ENCODE measurements at regions not wholly inside any gene's neighbourhood (a gene's known extent, or its start where the extent isn't known, plus 50 kb on each side); places are given as distances from the start of the nearest gene placed in this dataset.

GRCh38 chr10:78556705-78557432, 511.9 kb upstream of the ZMIZ1 start:
- Histone ChIP-seq H3K27me3 (no peaks in the 10 kb centered on the region), H3K4me3 (no peak overlapping the region), H3K4me1 (peaks cover 0 to 28% (median 12%) of the 10 kb centered on the region in 4 donors), H3K27ac (no peak overlapping the region), H3K36me3 (no peaks in the 10 kb centered on the region), H3K9me3 (no peaks in the 10 kb centered on the region)
- 90 to 94% methylated on average over 2 of the region's 2 CpGs for WGBS, 2 donors
- no peak for TF ChIP-seq CTCF (IDR thresholded peaks at IDR 0.05)
- no peak for TF ChIP-seq EP300 (IDR thresholded peaks at IDR 0.05)
- TF ChIP-seq POLR2A (IDR thresholded peaks at IDR 0.05): no peak
- DNase-seq (ENCODE audit: low spot score in 2 of 2): no peak

- Histone ChIP-seq H3K9me3 (no peaks in the 10 kb centered on the region), H3K27me3 (no peaks in the 10 kb centered on the region), H3K4me3 (no peak overlapping the region), H3K27ac (no peak overlapping the region), H3K36me3 (no peaks in the 10 kb centered on the region), H3K4me1 (peaks cover 0 to 22% (median 6%) of the 10 kb centered on the region in 4 donors)
- TF ChIP-seq CTCF (IDR thresholded peaks at IDR 0.05) (no peak), POLR2A (IDR thresholded peaks at IDR 0.05) (no peak), EP300 (IDR thresholded peaks at IDR 0.05) (no peak)
- WGBS, 2 donors: 80 to 87% methylated on average over 2 of the region's 2 CpGs
- DNase-seq (ENCODE audit: low spot score in 2 of 2): no peak
These were observed 511.3 kb upstream of the ZMIZ1 start for GRCh38 chr10:78557433-78557925.

GRCh38 chr10:78559661-78560340, 509.0 kb upstream of the ZMIZ1 start:
- 70 to 83% methylated on average over 9 to 10 of the region's 10 CpGs for WGBS, 2 donors

GRCh38 chr10:78560341-78560688, 508.5 kb upstream of the ZMIZ1 start:
- 74 to 78% methylated on average over 4 of the region's 4 CpGs for WGBS, 2 donors
- Histone ChIP-seq H3K36me3 (no peaks in the 10 kb centered on the region), H3K4me3 (no peak overlapping the region), H3K27me3 (no peaks in the 10 kb centered on the region), H3K27ac (no peak overlapping the region), H3K4me1 (peaks cover 0 to 17% (median 1%) of the 10 kb centered on the region in 4 donors), H3K9me3 (no peaks in the 10 kb centered on the region)
- TF ChIP-seq CTCF (IDR thresholded peaks at IDR 0.05): no peak
- no peak for TF ChIP-seq POLR2A (IDR thresholded peaks at IDR 0.05)
- TF ChIP-seq EP300 (IDR thresholded peaks at IDR 0.05): no peak
- no peak for DNase-seq (ENCODE audit: low spot score in 2 of 2)

More at GRCh38 chr10:78559661-78560340, 509.0 kb upstream of the ZMIZ1 start:
- Histone ChIP-seq H3K4me3 (no peak overlapping the region), H3K36me3 (no peaks in the 10 kb centered on the region), H3K27ac (no peak overlapping the region), H3K27me3 (no peaks in the 10 kb centered on the region), H3K4me1 (peaks cover 0 to 17% (median 1%) of the 10 kb centered on the region in 4 donors), H3K9me3 (no peaks in the 10 kb centered on the region)
- TF ChIP-seq POLR2A (IDR thresholded peaks at IDR 0.05): no peak
- no peak for TF ChIP-seq EP300 (IDR thresholded peaks at IDR 0.05)
- no peak for TF ChIP-seq CTCF (IDR thresholded peaks at IDR 0.05)
- DNase-seq (ENCODE audit: low spot score in 2 of 2): no peak

- Histone ChIP-seq H3K27ac (no peak overlapping the region), H3K4me3 (no peak overlapping the region), H3K9me3 (no peaks in the 10 kb centered on the region), H3K36me3 (no peaks in the 10 kb centered on the region), H3K27me3 (no peaks in the 10 kb centered on the region), H3K4me1 (peaks cover 0 to 26% (median 1%) of the 10 kb centered on the region in 4 donors)
- 26 to 49% methylated on average over 2 of the region's 2 CpGs for WGBS, 2 donors
- TF ChIP-seq EP300 (IDR thresholded peaks at IDR 0.05): no peak
- no peak for TF ChIP-seq POLR2A (IDR thresholded peaks at IDR 0.05)
- TF ChIP-seq CTCF (IDR thresholded peaks at IDR 0.05): no peak
- no peak for DNase-seq (ENCODE audit: low spot score in 2 of 2)
These were observed 505.5 kb upstream of the ZMIZ1 start for GRCh38 chr10:78563314-78563713.

All from tibial nerve (tissue), 4 donors.